DOHH2 (cell line): ENCODE measurements at regions not wholly inside any gene's neighbourhood (a gene's known extent, or its start where the extent isn't known, plus 50 kb on each side); places are given as distances from the start of the nearest gene placed in this dataset.

ENCODE experiments used
- CTCF ChIP-seq: fragments of 200-600 bp; sonication (generic); IDR thresholded peaks from one replicate; pipeline ENCODE4 v1.5.1; 2014; ENCODE audit warnings: antibody characterized with exemption, mild to moderate bottlenecking, low read depth, low read length; ENCODE audit not compliant: poor library complexity, severe bottlenecking
- EZH2phosphoT487 ChIP-seq: fragments of 200-600 bp; sonication (generic); IDR thresholded peaks from 2 replicates; pipeline ENCODE4 v1.6.1; 2017; ENCODE audit warnings: borderline replicate concordance, mild to moderate bottlenecking, antibody characterized with exemption, low read length, moderate library complexity, mixed read lengths

GRCh38 chr20:24208652-24209051 is 220.1 kb upstream of the GGTLC1 start:
- no peak for TF ChIP-seq CTCF
- no peak for TF ChIP-seq EZH2phosphoT487
